ENCODE measurements at regions not wholly inside any gene's neighbourhood (a gene's known extent, or its start where the extent isn't known, plus 50 kb on each side); places are given as distances from the start of the nearest gene placed in this dataset.

DNA sequence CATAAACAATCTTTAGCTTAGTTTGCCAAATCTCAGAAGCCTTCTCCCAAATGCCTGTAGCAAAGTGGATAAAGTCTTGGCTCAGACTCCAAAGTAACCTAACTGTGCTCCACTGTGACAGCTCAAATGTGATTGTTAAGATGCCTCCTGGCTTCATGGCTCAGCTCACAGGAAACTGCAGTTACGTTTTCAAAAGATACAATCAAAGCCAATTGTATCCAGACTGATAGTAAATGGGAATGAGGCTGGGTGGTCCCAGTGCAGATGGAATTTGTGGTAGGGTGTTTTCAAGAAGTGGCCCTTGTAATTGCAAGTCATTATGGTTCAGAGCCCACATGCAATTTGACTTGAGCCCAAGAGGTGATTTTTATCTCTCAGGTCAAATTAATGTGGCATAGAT lies 151.2 kb upstream of the TAB2 start:
- TF ChIP-seq, protein P1, sequence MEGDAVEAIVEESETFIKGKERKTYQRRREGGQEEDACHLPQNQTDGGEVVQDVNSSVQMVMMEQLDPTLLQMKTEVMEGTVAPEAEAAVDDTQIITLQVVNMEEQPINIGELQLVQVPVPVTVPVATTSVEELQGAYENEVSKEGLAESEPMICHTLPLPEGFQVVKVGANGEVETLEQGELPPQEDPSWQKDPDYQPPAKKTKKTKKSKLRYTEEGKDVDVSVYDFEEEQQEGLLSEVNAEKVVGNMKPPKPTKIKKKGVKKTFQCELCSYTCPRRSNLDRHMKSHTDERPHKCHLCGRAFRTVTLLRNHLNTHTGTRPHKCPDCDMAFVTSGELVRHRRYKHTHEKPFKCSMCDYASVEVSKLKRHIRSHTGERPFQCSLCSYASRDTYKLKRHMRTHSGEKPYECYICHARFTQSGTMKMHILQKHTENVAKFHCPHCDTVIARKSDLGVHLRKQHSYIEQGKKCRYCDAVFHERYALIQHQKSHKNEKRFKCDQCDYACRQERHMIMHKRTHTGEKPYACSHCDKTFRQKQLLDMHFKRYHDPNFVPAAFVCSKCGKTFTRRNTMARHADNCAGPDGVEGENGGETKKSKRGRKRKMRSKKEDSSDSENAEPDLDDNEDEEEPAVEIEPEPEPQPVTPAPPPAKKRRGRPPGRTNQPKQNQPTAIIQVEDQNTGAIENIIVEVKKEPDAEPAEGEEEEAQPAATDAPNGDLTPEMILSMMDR (IDR thresholded peaks at IDR 0.05), result no peak
- no peak for TF ChIP-seq POLR2A (IDR thresholded peaks at IDR 0.05)
